Spleen (tissue), 11 donors: ENCODE measurements at regions not wholly inside any gene's neighbourhood (a gene's known extent, or its start where the extent isn't known, plus 50 kb on each side); places are given as distances from the start of the nearest gene placed in this dataset.

Experiments
- DNase-seq: peaks from one replicate; pipeline ENCODE4 v3.0.0-alpha.2; 2020
- H3K27ac ChIP-seq, 8 donors: fragments of 200-600 bp; sonication (generic) in 7 of 8; 1 replicate in 4 of 8; 2 replicates in 4 of 8; pipeline versions ENCODE4 v1.5.0 to v1.8.0; 2016 to 2021; ENCODE audit warnings: inconsistent platforms in 4 of 8, mild to moderate bottlenecking in 4 of 8, moderate library complexity in 1 of 8
- H3K27me3 ChIP-seq, 7 donors: fragments of 200-600 bp; sonication (generic) in 6 of 7; replicated peaks in 1 of 7; 1 replicate in 4 of 7; 2 replicates in 3 of 7; pipeline versions ENCODE4 v1.5.0 to v1.8.0; 2016 to 2021; ENCODE audit warnings: inconsistent platforms in 3 of 7, mild to moderate bottlenecking in 1 of 7
- H3K36me3 ChIP-seq, 6 donors: fragments of 200-600 bp; sonication (generic) in 5 of 6; 1 replicate in 4 of 6; 2 replicates in 2 of 6; pipeline versions ENCODE4 v1.5.0 to v1.8.0; 2016 to 2021; ENCODE audit warnings: inconsistent platforms in 2 of 6
- H3K4me1 ChIP-seq, 6 donors: fragments of 200-600 bp; sonication (generic) in 5 of 6; 1 replicate in 3 of 6; 2 replicates in 3 of 6; pipeline versions ENCODE4 v1.5.0 to v1.8.0; 2016 to 2021; ENCODE audit warnings: inconsistent platforms in 3 of 6
- H3K4me3 ChIP-seq, 8 donors: fragments of 200-600 bp; sonication (generic) in 7 of 8; 1 replicate in 4 of 8; 2 replicates in 4 of 8; pipeline versions ENCODE4 v1.5.0 to v1.8.0; 2016 to 2021; ENCODE audit warnings: inconsistent platforms in 4 of 8, mild to moderate bottlenecking in 4 of 8, moderate library complexity in 2 of 8
- H3K9me3 ChIP-seq, 8 donors: fragments of 200-600 bp; sonication (generic) in 7 of 8; 1 replicate in 4 of 8; 2 replicates in 4 of 8; pipeline versions ENCODE4 v1.5.0 to v1.8.0; 2016 to 2021; ENCODE audit warnings: inconsistent platforms in 4 of 8
- POLR2A ChIP-seq, 3 donors: fragments of 450-650 bp; IDR thresholded peaks; one replicate each; pipeline ENCODE4 v1.5.1; 2017; ENCODE audit warnings: antibody characterized with exemption in 3 of 3, mild to moderate bottlenecking in 1 of 3
- POLR2AphosphoS5 ChIP-seq, 3 donors: sonication (generic); formaldehyde crosslinking; IDR thresholded peaks; one replicate each; pipeline ENCODE4 v1.5.1; 2017; ENCODE audit warnings: antibody characterized with exemption in 3 of 3
- WGBS, 5 donors: extraction: QIAGEN DNeasy Blood & Tissue Kit in 3 of 5; methylation state at CpG; one replicate each; pipeline versions ENCODE4 v1.1.5 to v1.1.7; 2013 to 2018; 5-methylcytosine and 5-hydroxymethylcytosine counted together
- intact Hi-C: fragments of 100-400 bp; cut with DNase I; formaldehyde crosslinking; loops from one replicate; pipeline ENCODE4 v1.15.0; 2023; ENCODE audit warnings: low total_unique reads
- TF ChIP-seq, protein P1 (sequence below), 11 experiments: fragments of 200-600 bp in 7 of 11; fragments of 450-650 bp in 4 of 11; sonication (generic) in 4 of 11; IDR thresholded peaks in 8 of 11; conservative IDR thresholded peaks in 3 of 11; 1 replicate in 7 of 11; 2 replicates in 4 of 11; pipeline versions ENCODE4 v1.4.0 to v1.8.0; 2016 to 2021; ENCODE audit warnings: antibody characterized with exemption in 11 of 11, inconsistent platforms in 4 of 11, mild to moderate bottlenecking in 1 of 11
- donor health status: healthy with polysubstance abuse.
- donor health status: DM: no; HTN: no; CAD: no; lungs with moderate emphysema.
- donor health status: DM: no; HTN: no; CAD: no.
- donor health status: Bipolar disorder and iron deficiency.
- donor health status: healthy.
- donor health status: DM: no; HTN: no; CAD: no.
- donor health status: DM: yes; HTN: yes; CAD: no.

DNA sequence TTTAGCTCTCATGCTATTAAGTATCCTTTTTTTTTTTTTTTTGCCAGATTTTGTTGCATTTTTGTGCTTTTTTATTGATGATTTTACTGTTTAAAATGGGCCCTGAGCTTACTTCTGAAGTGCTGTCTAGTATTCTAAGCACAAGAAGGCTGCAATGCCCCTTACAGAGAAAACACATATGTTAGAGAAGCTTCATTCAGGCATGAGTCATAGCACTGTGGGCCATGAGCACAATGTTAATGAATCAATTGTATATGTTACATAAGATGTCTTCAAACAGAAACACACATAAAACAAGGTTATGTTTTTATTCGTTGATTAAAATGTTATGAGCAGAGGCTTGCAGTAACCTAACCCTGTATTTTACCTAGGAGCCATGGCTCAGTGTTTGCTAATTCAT lies 117.8 kb upstream of the C11orf87 start:
- no peak for DNase-seq
- Histone ChIP-seq H3K4me3 (no peak overlapping the region), H3K4me1 (peaks cover 0 to 5% (median 0%) of the 10 kb centered on the region in 6 donors), H3K9me3 (no peaks in the 10 kb centered on the region), H3K36me3 (no peaks in the 10 kb centered on the region), H3K27me3 (no peaks in the 10 kb centered on the region), H3K27ac (peak overlapping the region in 1 of 8 donors; percentile 32)
- WGBS, 5 donors, result 65 to 88% (median 81%) methylated on average over 1 of the region's 1 CpG
- intact Hi-C loops, result no loop called here
- TF ChIP-seq POLR2AphosphoS5 (IDR thresholded peaks at IDR 0.05) (no peak), POLR2A (IDR thresholded peaks at IDR 0.05) (no peak)
- TF ChIP-seq, protein P1, sequence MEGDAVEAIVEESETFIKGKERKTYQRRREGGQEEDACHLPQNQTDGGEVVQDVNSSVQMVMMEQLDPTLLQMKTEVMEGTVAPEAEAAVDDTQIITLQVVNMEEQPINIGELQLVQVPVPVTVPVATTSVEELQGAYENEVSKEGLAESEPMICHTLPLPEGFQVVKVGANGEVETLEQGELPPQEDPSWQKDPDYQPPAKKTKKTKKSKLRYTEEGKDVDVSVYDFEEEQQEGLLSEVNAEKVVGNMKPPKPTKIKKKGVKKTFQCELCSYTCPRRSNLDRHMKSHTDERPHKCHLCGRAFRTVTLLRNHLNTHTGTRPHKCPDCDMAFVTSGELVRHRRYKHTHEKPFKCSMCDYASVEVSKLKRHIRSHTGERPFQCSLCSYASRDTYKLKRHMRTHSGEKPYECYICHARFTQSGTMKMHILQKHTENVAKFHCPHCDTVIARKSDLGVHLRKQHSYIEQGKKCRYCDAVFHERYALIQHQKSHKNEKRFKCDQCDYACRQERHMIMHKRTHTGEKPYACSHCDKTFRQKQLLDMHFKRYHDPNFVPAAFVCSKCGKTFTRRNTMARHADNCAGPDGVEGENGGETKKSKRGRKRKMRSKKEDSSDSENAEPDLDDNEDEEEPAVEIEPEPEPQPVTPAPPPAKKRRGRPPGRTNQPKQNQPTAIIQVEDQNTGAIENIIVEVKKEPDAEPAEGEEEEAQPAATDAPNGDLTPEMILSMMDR (IDR thresholded peaks at IDR 0.05 in 8 of 11, conservative IDR thresholded peaks at IDR 0.05 in 3 of 11), result no peak

DNA sequence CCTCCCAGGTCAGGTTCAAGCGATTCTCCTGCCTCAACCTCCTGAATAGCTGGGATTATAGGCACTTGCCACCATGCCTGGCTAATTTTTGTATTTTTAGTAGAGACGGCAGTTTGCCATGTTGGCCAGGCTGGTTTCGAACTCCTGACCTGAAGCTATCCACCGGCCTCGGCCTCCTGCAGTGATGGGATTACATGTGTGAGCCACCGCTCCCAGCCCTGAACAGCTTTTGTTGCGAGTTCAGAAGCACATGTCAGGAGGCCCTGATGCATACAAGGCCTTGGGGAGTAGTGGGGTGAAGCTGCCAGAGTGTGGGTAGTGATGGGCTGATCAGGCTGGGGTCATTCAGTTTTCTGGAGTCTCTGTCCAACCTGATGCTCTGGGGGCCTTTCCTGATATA lies 117.0 kb upstream of the C11orf87 start:
- no peaks in the 10 kb centered on the region for H3K9me3 ChIP-seq
- no peak for DNase-seq
- H3K4me1 ChIP-seq, result peaks cover 0 to 5% (median 0%) of the 10 kb centered on the region in 6 donors
- H3K27ac ChIP-seq, result no peak overlapping the region
- intact Hi-C loops, result no loop called here
- 84 to 94% (median 94%) methylated on average over 7 of the region's 7 CpGs for WGBS, 5 donors
- H3K4me3 ChIP-seq, result no peak overlapping the region
- TF ChIP-seq POLR2A (IDR thresholded peaks at IDR 0.05) (no peak), POLR2AphosphoS5 (IDR thresholded peaks at IDR 0.05) (no peak)
- TF ChIP-seq, protein P1 (IDR thresholded peaks at IDR 0.05 in 8 of 11, conservative IDR thresholded peaks at IDR 0.05 in 3 of 11), result no peak
- H3K27me3 ChIP-seq, result no peaks in the 10 kb centered on the region
- no peaks in the 10 kb centered on the region for H3K36me3 ChIP-seq

DNA sequence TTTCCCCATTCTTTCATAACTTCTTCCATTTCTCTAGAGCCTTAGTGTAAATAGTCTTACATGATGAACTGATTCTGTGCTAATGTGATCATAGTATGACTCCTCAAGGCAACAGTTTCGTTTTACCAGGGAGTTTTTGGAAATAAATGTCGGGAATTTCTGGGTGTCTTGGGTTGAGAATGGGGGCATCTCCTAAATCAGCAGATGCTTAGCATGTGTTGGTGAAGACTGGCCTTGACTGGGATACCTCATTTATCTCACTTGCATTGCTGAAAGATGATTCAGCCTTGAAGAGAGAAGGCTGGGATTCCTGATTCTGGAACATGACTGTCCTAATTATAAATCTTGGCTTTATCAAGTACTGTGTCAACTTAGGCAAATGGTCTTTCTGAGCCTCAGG lies 115.7 kb upstream of the C11orf87 start:
- TF ChIP-seq, protein P1 (IDR thresholded peaks at IDR 0.05 in 8 of 11, conservative IDR thresholded peaks at IDR 0.05 in 3 of 11), result no peak
- TF ChIP-seq POLR2AphosphoS5 (IDR thresholded peaks at IDR 0.05), result no peak
- no peak for TF ChIP-seq POLR2A (IDR thresholded peaks at IDR 0.05)
- no peaks in the 10 kb centered on the region for H3K27me3 ChIP-seq
- DNase-seq, result no peak
- no peaks in the 10 kb centered on the region for H3K36me3 ChIP-seq
- H3K27ac ChIP-seq, result no peak overlapping the region
- no peaks in the 10 kb centered on the region for H3K9me3 ChIP-seq
- H3K4me1 ChIP-seq, result peaks cover 0 to 5% (median 0%) of the 10 kb centered on the region in 6 donors
- no peak overlapping the region for H3K4me3 ChIP-seq
- intact Hi-C loops, result no loop called here
- 61 to 79% (median 75%) methylated on average over 2 of the region's 2 CpGs for WGBS, 5 donors

DNA sequence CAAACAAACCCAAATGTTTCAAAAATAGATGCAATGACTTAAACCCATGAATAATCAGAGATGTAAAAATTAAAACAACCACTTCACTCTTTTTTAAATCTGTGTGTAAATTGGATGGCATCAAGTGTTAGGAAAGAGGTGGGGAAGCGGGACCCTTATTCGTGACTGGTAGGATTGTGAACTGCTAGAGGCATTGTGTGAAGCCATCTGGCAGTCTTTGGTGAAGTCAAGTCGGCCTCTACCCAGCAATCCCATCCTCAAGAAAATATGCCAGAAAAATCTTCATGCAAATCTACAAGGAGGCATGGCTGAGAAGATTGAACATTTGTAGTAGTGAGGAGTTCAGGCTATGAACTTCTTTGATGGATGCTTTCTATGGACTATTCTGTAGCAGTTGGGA lies 114.6 kb upstream of the C11orf87 start:
- Histone ChIP-seq H3K4me1 (peaks cover 0 to 5% (median 0%) of the 10 kb centered on the region in 6 donors), H3K27me3 (no peaks in the 10 kb centered on the region), H3K9me3 (no peaks in the 10 kb centered on the region), H3K36me3 (no peaks in the 10 kb centered on the region), H3K4me3 (no peak overlapping the region), H3K27ac (no peak overlapping the region)
- no peak for TF ChIP-seq POLR2A (IDR thresholded peaks at IDR 0.05)
- TF ChIP-seq POLR2AphosphoS5 (IDR thresholded peaks at IDR 0.05), result no peak
- TF ChIP-seq, protein P1 (IDR thresholded peaks at IDR 0.05 in 8 of 11, conservative IDR thresholded peaks at IDR 0.05 in 3 of 11), result no peak
- no peak for DNase-seq
- WGBS, 5 donors, result 81 to 94% (median 86%) methylated on average over 3 of the region's 3 CpGs
- intact Hi-C loops, result no loop called here
